WTC11 (cell line): ENCODE measurements at regions not wholly inside any gene's neighbourhood (a gene's known extent, or its start where the extent isn't known, plus 50 kb on each side); places are given as distances from the start of the nearest gene placed in this dataset.

ENCODE experiments used
- CTCF ChIP-seq: fragments of 200-600 bp; IDR thresholded peaks from 2 replicates; pipeline ENCODE4 v1.8.0; 2022; ENCODE audit warnings: antibody characterized with exemption
- E2F4 ChIP-seq: sonication (generic); formaldehyde crosslinking; IDR thresholded peaks from 2 replicates; pipeline ENCODE4 v1.8.1; 2022; ENCODE audit warnings: low read depth, mild to moderate bottlenecking, moderate library complexity, missing genetic modification reagents, borderline replicate concordance
- FOXJ3 ChIP-seq: sonication (generic); formaldehyde crosslinking; IDR thresholded peaks from 2 replicates; pipeline ENCODE4 v1.9.0; 2021; ENCODE audit warnings: missing genetic modification reagents, mild to moderate bottlenecking, borderline replicate concordance
- NR3C1 ChIP-seq: sonication (generic); formaldehyde crosslinking; conservative IDR thresholded peaks from 2 replicates; pipeline ENCODE4 v1.8.1; 2023; ENCODE audit warnings: low read depth, mild to moderate bottlenecking, missing genetic modification reagents
- PREB ChIP-seq: sonication (generic); formaldehyde crosslinking; IDR thresholded peaks from 2 replicates; pipeline ENCODE4 v1.8.1; 2022; ENCODE audit warnings: mild to moderate bottlenecking, missing genetic modification reagents, moderate library complexity, borderline replicate concordance
- SMAD3 ChIP-seq: sonication (generic); formaldehyde crosslinking; IDR thresholded peaks from 2 replicates; pipeline ENCODE4 v1.8.0; 2022; ENCODE audit warnings: missing genetic modification reagents, mild to moderate bottlenecking, borderline replicate concordance
- ZNF121 ChIP-seq: sonication (generic); formaldehyde crosslinking; IDR thresholded peaks from 2 replicates; pipeline ENCODE4 v1.8.0; 2023; ENCODE audit warnings: missing genetic modification reagents

GRCh38 chr15:87653646-87654045, 602.9 kb downstream of the NTRK3 start:
- no peak for TF ChIP-seq SMAD3 (CRISPR knock-in tag)
- TF ChIP-seq ZNF121 (CRISPR knock-in tag): no peak
- no peak for TF ChIP-seq CTCF
- TF ChIP-seq NR3C1 (CRISPR knock-in tag): no peak
- no peak for TF ChIP-seq PREB
- TF ChIP-seq E2F4 (CRISPR knock-in tag): no peak
- no peak for TF ChIP-seq FOXJ3
